ENCODE measurements at regions not wholly inside any gene's neighbourhood (a gene's known extent, or its start where the extent isn't known, plus 50 kb on each side); places are given as distances from the start of the nearest gene placed in this dataset.

DNA sequence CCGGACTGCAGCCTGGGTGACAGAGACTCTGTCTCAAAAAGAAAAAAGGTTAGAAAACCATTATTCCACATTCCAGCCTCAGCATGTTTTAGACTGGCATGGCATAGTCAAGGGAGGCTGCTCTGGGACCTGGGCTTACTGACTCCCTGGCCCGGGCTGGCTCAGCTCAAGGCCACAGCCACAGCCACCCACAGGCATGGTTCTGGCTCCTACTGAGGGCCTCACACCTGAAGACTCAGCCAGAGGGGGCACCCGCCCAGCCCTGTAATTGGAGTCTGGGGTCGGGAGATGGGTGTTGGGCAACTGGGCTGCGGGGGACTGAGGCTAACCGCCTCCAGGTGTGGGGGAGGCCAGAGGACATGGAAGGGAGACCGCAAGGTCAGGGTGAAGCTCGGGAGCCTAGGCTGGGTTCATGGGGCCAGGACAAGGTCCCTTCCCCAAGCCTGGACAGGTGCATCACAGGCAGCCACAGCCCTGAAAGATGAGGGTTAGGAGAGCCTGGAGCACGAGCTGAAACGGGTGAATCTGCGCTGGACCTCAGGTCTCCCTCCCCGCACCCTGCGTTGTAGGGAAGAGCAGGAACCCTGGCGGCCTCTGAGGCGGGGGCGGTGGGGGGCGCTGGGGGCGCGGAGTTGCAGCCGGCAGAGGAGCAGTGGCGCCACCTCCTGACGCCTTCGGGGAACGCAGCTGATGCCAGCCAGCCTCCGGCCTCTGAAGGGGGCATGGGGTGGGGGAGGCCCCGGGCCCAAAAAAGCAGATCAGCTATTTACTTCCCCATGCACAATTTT lies 67.7 kb upstream of the SRSF6 start:
- H3K27ac ChIP-seq = no peak overlapping the region
- TF ChIP-seq, protein P1, sequence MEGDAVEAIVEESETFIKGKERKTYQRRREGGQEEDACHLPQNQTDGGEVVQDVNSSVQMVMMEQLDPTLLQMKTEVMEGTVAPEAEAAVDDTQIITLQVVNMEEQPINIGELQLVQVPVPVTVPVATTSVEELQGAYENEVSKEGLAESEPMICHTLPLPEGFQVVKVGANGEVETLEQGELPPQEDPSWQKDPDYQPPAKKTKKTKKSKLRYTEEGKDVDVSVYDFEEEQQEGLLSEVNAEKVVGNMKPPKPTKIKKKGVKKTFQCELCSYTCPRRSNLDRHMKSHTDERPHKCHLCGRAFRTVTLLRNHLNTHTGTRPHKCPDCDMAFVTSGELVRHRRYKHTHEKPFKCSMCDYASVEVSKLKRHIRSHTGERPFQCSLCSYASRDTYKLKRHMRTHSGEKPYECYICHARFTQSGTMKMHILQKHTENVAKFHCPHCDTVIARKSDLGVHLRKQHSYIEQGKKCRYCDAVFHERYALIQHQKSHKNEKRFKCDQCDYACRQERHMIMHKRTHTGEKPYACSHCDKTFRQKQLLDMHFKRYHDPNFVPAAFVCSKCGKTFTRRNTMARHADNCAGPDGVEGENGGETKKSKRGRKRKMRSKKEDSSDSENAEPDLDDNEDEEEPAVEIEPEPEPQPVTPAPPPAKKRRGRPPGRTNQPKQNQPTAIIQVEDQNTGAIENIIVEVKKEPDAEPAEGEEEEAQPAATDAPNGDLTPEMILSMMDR (IDR thresholded peaks at IDR 0.05) = no peak
- intact Hi-C loops (cut with DNase I; ENCODE audit: low total_unique reads) = no loop called here

DNA sequence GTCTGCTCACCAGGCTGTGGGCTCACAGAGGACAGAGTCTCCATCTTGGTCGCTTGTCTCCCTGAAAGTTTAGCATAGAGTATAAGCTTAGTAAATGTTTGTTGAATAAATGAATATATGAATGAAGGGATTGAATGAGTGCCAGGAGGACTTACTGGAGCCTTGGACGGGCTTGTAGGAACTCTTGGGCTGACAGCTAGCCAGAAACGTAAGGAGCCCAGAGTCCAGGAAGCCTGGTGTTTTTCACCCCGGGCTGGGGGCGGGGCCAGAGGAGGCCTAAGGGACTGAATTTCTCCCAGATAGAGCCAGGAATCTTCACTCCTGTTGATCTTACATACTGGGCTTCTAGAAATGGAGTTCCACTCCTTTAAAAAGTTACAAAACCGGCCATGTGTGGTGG lies 68.5 kb upstream of the SRSF6 start:
- H3K4me3 ChIP-seq = no peak overlapping the region
- intact Hi-C loops (cut with DNase I; ENCODE audit: low total_unique reads) = no loop called here
- no peaks in the 10 kb centered on the region for H3K4me1 ChIP-seq
- TF ChIP-seq, protein P1 (IDR thresholded peaks at IDR 0.05) = no peak
- H3K27me3 ChIP-seq = peaks cover 0 to 13% of the 10 kb centered on the region in 2 donors
- no peaks in the 10 kb centered on the region for H3K36me3 ChIP-seq
- no peak for DNase-seq
- H3K27ac ChIP-seq = no peak overlapping the region
- H3K9me3 ChIP-seq = no peaks in the 10 kb centered on the region

More for the DNA sequence above, 67.7 kb upstream of the SRSF6 start:
- no peak overlapping the region for H3K4me3 ChIP-seq
- peaks cover 0 to 13% of the 10 kb centered on the region in 2 donors for H3K27me3 ChIP-seq
- H3K9me3 ChIP-seq = no peaks in the 10 kb centered on the region
- H3K36me3 ChIP-seq = no peaks in the 10 kb centered on the region
- no peaks in the 10 kb centered on the region for H3K4me1 ChIP-seq
- DNase-seq = no peak

DNA sequence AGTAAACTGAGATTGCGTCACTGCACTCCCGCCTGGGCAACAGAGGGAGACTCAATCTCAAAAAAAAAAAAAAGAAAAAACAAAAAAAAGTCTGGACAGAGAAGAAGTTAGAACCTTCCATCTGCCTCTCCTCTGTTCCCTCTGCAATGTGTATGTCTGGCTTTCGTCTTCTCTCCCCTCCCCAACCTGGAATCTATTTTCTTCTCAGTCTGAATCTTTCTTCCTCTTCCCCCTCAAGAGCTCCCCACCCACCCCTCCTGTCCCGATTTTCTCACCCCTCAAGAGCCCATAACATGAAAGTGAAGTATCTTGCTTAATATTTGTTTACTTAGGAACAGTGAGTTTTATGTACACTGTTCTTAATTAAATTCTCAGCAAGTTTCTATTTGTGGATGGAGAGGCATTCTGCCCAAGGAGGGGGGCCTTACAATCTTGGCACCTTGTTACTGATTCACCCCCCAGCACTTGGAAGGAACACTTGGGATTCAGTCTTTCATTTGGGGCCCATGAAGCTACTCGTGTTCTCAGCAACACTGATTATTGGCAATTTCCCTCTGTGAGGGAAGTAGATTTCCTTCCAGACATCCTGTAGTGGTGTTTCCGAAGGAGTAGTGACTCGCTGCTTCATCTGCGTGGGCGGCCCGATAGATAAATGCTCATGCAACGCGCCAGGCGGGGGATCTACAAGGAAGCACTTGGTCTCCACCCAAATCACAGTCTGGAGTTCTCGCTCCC lies 69.3 kb upstream of the SRSF6 start:
- peak in 1 of 2 donors; percentile 56 for DNase-seq

DNA sequence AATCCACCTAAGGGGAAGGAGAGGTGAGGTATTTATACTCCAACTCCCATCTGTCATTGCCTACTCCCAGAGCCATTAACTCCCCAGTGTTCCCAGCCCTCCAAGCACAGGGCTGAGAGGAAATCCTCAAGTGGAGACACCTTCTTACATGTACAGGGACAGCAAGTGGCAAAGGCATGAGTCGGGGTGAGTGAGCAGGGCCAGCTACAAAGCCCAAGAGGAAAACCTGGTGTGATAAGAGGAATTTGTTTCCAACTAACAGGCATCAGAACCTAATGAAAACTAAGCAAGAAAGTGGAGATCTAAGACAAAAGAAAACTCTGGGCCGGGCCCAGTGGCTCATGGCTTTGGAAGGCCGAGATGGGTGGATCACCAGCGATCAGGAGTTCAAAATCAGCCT lies 70.0 kb upstream of the SRSF6 start:
- DNase-seq = no peak
- intact Hi-C loops (cut with DNase I; ENCODE audit: low total_unique reads) = no loop called here
- peaks cover 0 to 7% of the 10 kb centered on the region in 2 donors for H3K27me3 ChIP-seq
- H3K36me3 ChIP-seq = no peaks in the 10 kb centered on the region
- TF ChIP-seq, protein P1 (IDR thresholded peaks at IDR 0.05) = no peak
- no peak overlapping the region for H3K4me3 ChIP-seq
- no peaks in the 10 kb centered on the region for H3K4me1 ChIP-seq
- H3K27ac ChIP-seq = no peak overlapping the region
- H3K9me3 ChIP-seq = no peaks in the 10 kb centered on the region

More for the DNA sequence above, 69.3 kb upstream of the SRSF6 start:
- Histone ChIP-seq H3K27me3 (peaks cover 0 to 12% of the 10 kb centered on the region in 2 donors), H3K4me1 (no peaks in the 10 kb centered on the region), H3K36me3 (no peaks in the 10 kb centered on the region), H3K9me3 (no peaks in the 10 kb centered on the region), H3K27ac (no peak overlapping the region), H3K4me3 (no peak overlapping the region)
- intact Hi-C loops (cut with DNase I; ENCODE audit: low total_unique reads) = no loop called here
- TF ChIP-seq, protein P1 (IDR thresholded peaks at IDR 0.05) = no peak

DNA sequence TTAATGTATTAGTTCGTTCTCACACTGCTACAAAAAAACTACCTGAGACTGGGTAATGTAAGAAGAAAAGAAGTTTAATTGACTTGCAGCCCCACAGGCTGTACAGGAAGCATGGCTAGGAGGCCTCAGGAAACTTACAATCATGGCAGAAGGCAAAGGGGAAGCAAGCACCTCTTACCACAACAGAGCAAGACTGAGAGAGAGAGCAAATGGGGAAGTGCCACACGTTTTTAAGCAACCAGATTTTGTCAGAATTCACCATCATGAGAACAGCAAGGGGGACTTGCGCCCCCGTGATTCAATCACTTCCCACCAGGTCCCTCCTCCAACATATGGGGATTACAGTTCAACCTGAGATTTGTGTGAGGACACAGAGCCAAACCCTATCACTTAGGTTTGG lies 70.8 kb upstream of the SRSF6 start:
- no peak overlapping the region for H3K27ac ChIP-seq
- TF ChIP-seq, protein P1 (IDR thresholded peaks at IDR 0.05) = no peak
- H3K27me3 ChIP-seq = peaks cover 0 to 4% of the 10 kb centered on the region in 2 donors
- H3K4me1 ChIP-seq = no peaks in the 10 kb centered on the region
- no peak overlapping the region for H3K4me3 ChIP-seq
- no peaks in the 10 kb centered on the region for H3K36me3 ChIP-seq
- no peak for DNase-seq
- intact Hi-C loops (cut with DNase I; ENCODE audit: low total_unique reads) = no loop called here
- no peaks in the 10 kb centered on the region for H3K9me3 ChIP-seq
